ENCODE measurements at regions not wholly inside any gene's neighbourhood (a gene's known extent, or its start where the extent isn't known, plus 50 kb on each side); places are given as distances from the start of the nearest gene placed in this dataset.

DNA sequence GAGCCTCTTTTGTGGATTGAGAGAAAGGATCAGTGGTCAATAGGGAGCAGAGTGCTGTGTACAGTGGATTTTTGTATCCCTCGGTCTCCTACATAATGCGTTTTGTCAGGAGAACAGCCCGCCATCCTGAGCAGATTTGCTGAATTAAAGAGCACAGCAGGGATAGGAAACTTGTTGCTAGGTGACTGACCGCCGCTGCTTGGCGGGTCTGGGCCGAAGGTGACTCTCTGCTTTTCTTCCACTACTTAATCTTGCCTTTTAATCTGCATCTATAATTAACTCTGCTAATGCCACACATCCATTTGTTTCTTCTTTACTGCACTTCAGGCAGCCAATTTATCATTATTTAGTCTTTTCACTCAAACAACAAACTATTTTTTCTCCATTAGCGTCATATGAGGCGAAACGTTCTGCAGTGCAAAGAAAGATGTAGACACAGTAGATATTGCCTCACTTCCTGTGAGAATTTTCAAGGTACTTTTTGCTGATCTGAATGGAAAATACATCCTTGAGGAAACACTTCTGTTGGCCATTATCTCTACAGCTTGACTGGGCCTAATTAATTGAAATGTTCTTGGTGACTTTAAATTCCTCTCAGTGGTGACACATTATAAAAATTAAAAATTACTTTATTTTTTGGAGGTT is 108.0 kb downstream of the PPM1A start:
- TF ChIP-seq, protein P1, sequence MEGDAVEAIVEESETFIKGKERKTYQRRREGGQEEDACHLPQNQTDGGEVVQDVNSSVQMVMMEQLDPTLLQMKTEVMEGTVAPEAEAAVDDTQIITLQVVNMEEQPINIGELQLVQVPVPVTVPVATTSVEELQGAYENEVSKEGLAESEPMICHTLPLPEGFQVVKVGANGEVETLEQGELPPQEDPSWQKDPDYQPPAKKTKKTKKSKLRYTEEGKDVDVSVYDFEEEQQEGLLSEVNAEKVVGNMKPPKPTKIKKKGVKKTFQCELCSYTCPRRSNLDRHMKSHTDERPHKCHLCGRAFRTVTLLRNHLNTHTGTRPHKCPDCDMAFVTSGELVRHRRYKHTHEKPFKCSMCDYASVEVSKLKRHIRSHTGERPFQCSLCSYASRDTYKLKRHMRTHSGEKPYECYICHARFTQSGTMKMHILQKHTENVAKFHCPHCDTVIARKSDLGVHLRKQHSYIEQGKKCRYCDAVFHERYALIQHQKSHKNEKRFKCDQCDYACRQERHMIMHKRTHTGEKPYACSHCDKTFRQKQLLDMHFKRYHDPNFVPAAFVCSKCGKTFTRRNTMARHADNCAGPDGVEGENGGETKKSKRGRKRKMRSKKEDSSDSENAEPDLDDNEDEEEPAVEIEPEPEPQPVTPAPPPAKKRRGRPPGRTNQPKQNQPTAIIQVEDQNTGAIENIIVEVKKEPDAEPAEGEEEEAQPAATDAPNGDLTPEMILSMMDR (IDR thresholded peaks at IDR 0.05; ENCODE audit: low read depth, low read length, poor library complexity, severe bottlenecking): no peak
- TF ChIP-seq EZH2phosphoT487 (IDR thresholded peaks at IDR 0.05; ENCODE audit: borderline replicate concordance, low read length): no peak
